ENCODE measurements at regions not wholly inside any gene's neighbourhood (a gene's known extent, or its start where the extent isn't known, plus 50 kb on each side); places are given as distances from the start of the nearest gene placed in this dataset.

- Mint-ChIP-seq H3K4me1 (ENCODE audit: low read depth) (no peaks in the 10 kb centered on the region), H3K27me3 (ENCODE audit: low read depth) (no peaks in the 10 kb centered on the region), H3K36me3 (ENCODE audit: low read depth) (no peaks in the 10 kb centered on the region), H3K27ac (no peak overlapping the region), H3K9me3 (no peaks in the 10 kb centered on the region), H3K4me3 (ENCODE audit: low read depth) (no peak overlapping the region)
- intact Hi-C loops (cut with micrococcal nuclease), result no loop called here
- DNase-seq (ENCODE audit: low spot score), result no peak
These were observed 601.5 kb upstream of the FANCL start for GRCh38 chr2:58842501-58843155.

- Mint-ChIP-seq H3K4me3 (ENCODE audit: low read depth) (no peak overlapping the region), H3K27me3 (ENCODE audit: low read depth) (no peaks in the 10 kb centered on the region), H3K4me1 (ENCODE audit: low read depth) (no peaks in the 10 kb centered on the region), H3K9me3 (peaks cover 9% of the 10 kb centered on the region), H3K36me3 (ENCODE audit: low read depth) (no peaks in the 10 kb centered on the region), H3K27ac (no peak overlapping the region)
- intact Hi-C loops (cut with micrococcal nuclease), result no loop called here
- no peak for DNase-seq (ENCODE audit: low spot score)
These were observed 593.3 kb upstream of the FANCL start for GRCh38 chr2:58834404-58834803.

GRCh38 chr2:58826795-58827194 is 585.7 kb upstream of the FANCL start:
- H3K27me3 Mint-ChIP-seq (ENCODE audit: low read depth), result no peaks in the 10 kb centered on the region
- no peak for DNase-seq (ENCODE audit: low spot score)
- H3K4me1 Mint-ChIP-seq (ENCODE audit: low read depth), result no peaks in the 10 kb centered on the region
- peaks cover 53% of the 10 kb centered on the region for H3K9me3 Mint-ChIP-seq
- intact Hi-C loops (cut with micrococcal nuclease), result no loop called here
- no peaks in the 10 kb centered on the region for H3K36me3 Mint-ChIP-seq (ENCODE audit: low read depth)
- H3K4me3 Mint-ChIP-seq (ENCODE audit: low read depth), result no peak overlapping the region
- H3K27ac Mint-ChIP-seq, result no peak overlapping the region

GRCh38 chr2:58812771-58813344 is 571.7 kb upstream of the FANCL start:
- no peaks in the 10 kb centered on the region for H3K27me3 Mint-ChIP-seq (ENCODE audit: low read depth)
- no peaks in the 10 kb centered on the region for H3K4me1 Mint-ChIP-seq (ENCODE audit: low read depth)
- intact Hi-C loops (cut with micrococcal nuclease), result no loop called here
- no peak overlapping the region for H3K4me3 Mint-ChIP-seq (ENCODE audit: low read depth)
- no peak overlapping the region for H3K27ac Mint-ChIP-seq
- H3K9me3 Mint-ChIP-seq, result no peaks in the 10 kb centered on the region
- H3K36me3 Mint-ChIP-seq (ENCODE audit: low read depth), result no peaks in the 10 kb centered on the region
- no peak for DNase-seq (ENCODE audit: low spot score)

- Mint-ChIP-seq H3K36me3 (ENCODE audit: low read depth) (no peaks in the 10 kb centered on the region), H3K9me3 (no peaks in the 10 kb centered on the region), H3K4me3 (ENCODE audit: low read depth) (no peak overlapping the region), H3K27me3 (ENCODE audit: low read depth) (no peaks in the 10 kb centered on the region), H3K4me1 (ENCODE audit: low read depth) (no peaks in the 10 kb centered on the region), H3K27ac (no peak overlapping the region)
- intact Hi-C loops (cut with micrococcal nuclease), result no loop called here
- no peak for DNase-seq (ENCODE audit: low spot score)
These were observed 564.0 kb upstream of the FANCL start for GRCh38 chr2:58805126-58805525.

GRCh38 chr2:58803192-58803591 is 562.1 kb upstream of the FANCL start:
- Mint-ChIP-seq H3K27me3 (ENCODE audit: low read depth) (no peaks in the 10 kb centered on the region), H3K36me3 (ENCODE audit: low read depth) (no peaks in the 10 kb centered on the region), H3K9me3 (no peaks in the 10 kb centered on the region), H3K4me1 (ENCODE audit: low read depth) (no peaks in the 10 kb centered on the region), H3K4me3 (ENCODE audit: low read depth) (no peak overlapping the region), H3K27ac (no peak overlapping the region)
- intact Hi-C loops (cut with micrococcal nuclease), result no loop called here
- DNase-seq (ENCODE audit: low spot score), result no peak

- Mint-ChIP-seq H3K27ac (no peak overlapping the region), H3K9me3 (no peaks in the 10 kb centered on the region), H3K36me3 (ENCODE audit: low read depth) (no peaks in the 10 kb centered on the region), H3K4me1 (ENCODE audit: low read depth) (no peaks in the 10 kb centered on the region), H3K4me3 (ENCODE audit: low read depth) (no peak overlapping the region), H3K27me3 (ENCODE audit: low read depth) (no peaks in the 10 kb centered on the region)
- intact Hi-C loops (cut with micrococcal nuclease), result no loop called here
- no peak for DNase-seq (ENCODE audit: low spot score)
These were observed 559.8 kb upstream of the FANCL start for GRCh38 chr2:58800881-58801280.

- DNase-seq (ENCODE audit: low spot score), result no peak
- intact Hi-C loops (cut with micrococcal nuclease), result no loop called here
- Mint-ChIP-seq H3K27ac (no peak overlapping the region), H3K36me3 (ENCODE audit: low read depth) (no peaks in the 10 kb centered on the region), H3K27me3 (ENCODE audit: low read depth) (no peaks in the 10 kb centered on the region), H3K4me3 (ENCODE audit: low read depth) (no peak overlapping the region), H3K9me3 (no peaks in the 10 kb centered on the region), H3K4me1 (ENCODE audit: low read depth) (no peaks in the 10 kb centered on the region)
These were observed 557.6 kb upstream of the FANCL start for GRCh38 chr2:58798676-58799208.

- Mint-ChIP-seq H3K27ac (no peak overlapping the region), H3K4me1 (ENCODE audit: low read depth) (no peaks in the 10 kb centered on the region), H3K27me3 (ENCODE audit: low read depth) (no peaks in the 10 kb centered on the region), H3K9me3 (no peaks in the 10 kb centered on the region), H3K36me3 (ENCODE audit: low read depth) (no peaks in the 10 kb centered on the region), H3K4me3 (ENCODE audit: low read depth) (no peak overlapping the region)
- intact Hi-C loops (cut with micrococcal nuclease), result no loop called here
- no peak for DNase-seq (ENCODE audit: low spot score)
These were observed 555.2 kb upstream of the FANCL start for GRCh38 chr2:58796239-58796910.

- no peaks in the 10 kb centered on the region for H3K4me1 Mint-ChIP-seq (ENCODE audit: low read depth)
- H3K36me3 Mint-ChIP-seq (ENCODE audit: low read depth), result no peaks in the 10 kb centered on the region
- DNase-seq (ENCODE audit: low spot score), result no peak
- H3K27ac Mint-ChIP-seq, result no peak overlapping the region
- no peaks in the 10 kb centered on the region for H3K9me3 Mint-ChIP-seq
- intact Hi-C loops (cut with micrococcal nuclease), result no loop called here
- no peak overlapping the region for H3K4me3 Mint-ChIP-seq (ENCODE audit: low read depth)
- H3K27me3 Mint-ChIP-seq (ENCODE audit: low read depth), result no peaks in the 10 kb centered on the region
These were observed 553.8 kb upstream of the FANCL start for GRCh38 chr2:58794916-58795315.

- Mint-ChIP-seq H3K4me1 (ENCODE audit: low read depth) (no peaks in the 10 kb centered on the region), H3K27me3 (ENCODE audit: low read depth) (no peaks in the 10 kb centered on the region), H3K9me3 (no peaks in the 10 kb centered on the region), H3K27ac (no peak overlapping the region), H3K36me3 (ENCODE audit: low read depth) (no peaks in the 10 kb centered on the region), H3K4me3 (ENCODE audit: low read depth) (no peak overlapping the region)
- DNase-seq (ENCODE audit: low spot score), result no peak
- intact Hi-C loops (cut with micrococcal nuclease), result no loop called here
These were observed 553.0 kb upstream of the FANCL start for GRCh38 chr2:58794103-58794502.

- no peak overlapping the region for H3K4me3 Mint-ChIP-seq (ENCODE audit: low read depth)
- no peaks in the 10 kb centered on the region for H3K9me3 Mint-ChIP-seq
- H3K27me3 Mint-ChIP-seq (ENCODE audit: low read depth), result no peaks in the 10 kb centered on the region
- H3K36me3 Mint-ChIP-seq (ENCODE audit: low read depth), result no peaks in the 10 kb centered on the region
- intact Hi-C loops (cut with micrococcal nuclease), result no loop called here
- H3K4me1 Mint-ChIP-seq (ENCODE audit: low read depth), result no peaks in the 10 kb centered on the region
- H3K27ac Mint-ChIP-seq, result no peak overlapping the region
- DNase-seq (ENCODE audit: low spot score), result no peak
These were observed 547.3 kb upstream of the FANCL start for GRCh38 chr2:58788402-58788801.

- H3K27ac Mint-ChIP-seq, result no peak overlapping the region
- H3K27me3 Mint-ChIP-seq (ENCODE audit: low read depth), result no peaks in the 10 kb centered on the region
- no peaks in the 10 kb centered on the region for H3K4me1 Mint-ChIP-seq (ENCODE audit: low read depth)
- no peaks in the 10 kb centered on the region for H3K9me3 Mint-ChIP-seq
- H3K36me3 Mint-ChIP-seq (ENCODE audit: low read depth), result no peaks in the 10 kb centered on the region
- intact Hi-C loops (cut with micrococcal nuclease), result no loop called here
- DNase-seq (ENCODE audit: low spot score), result no peak
- H3K4me3 Mint-ChIP-seq (ENCODE audit: low read depth), result no peak overlapping the region
These were observed 529.7 kb upstream of the FANCL start for GRCh38 chr2:58770846-58771245.
